ENCODE measurements at regions not wholly inside any gene's neighbourhood (a gene's known extent, or its start where the extent isn't known, plus 50 kb on each side); places are given as distances from the start of the nearest gene placed in this dataset.

GRCh38 chr10:2748287-2748686, 319.1 kb upstream of the PFKP start:
- DNase-seq (ENCODE audit: extremely low read depth, low read depth), result no peak

GRCh38 chr10:2746638-2747037, 320.7 kb upstream of the PFKP start:
- DNase-seq (ENCODE audit: extremely low read depth, low read depth), result no peak

GRCh38 chr10:2745666-2746065, 321.7 kb upstream of the PFKP start:
- no peak for DNase-seq (ENCODE audit: extremely low read depth, low read depth)

- no peak for DNase-seq (ENCODE audit: extremely low read depth, low read depth)
Observed at GRCh38 chr10:2744547-2745200, 322.7 kb upstream of the PFKP start.

DNA sequence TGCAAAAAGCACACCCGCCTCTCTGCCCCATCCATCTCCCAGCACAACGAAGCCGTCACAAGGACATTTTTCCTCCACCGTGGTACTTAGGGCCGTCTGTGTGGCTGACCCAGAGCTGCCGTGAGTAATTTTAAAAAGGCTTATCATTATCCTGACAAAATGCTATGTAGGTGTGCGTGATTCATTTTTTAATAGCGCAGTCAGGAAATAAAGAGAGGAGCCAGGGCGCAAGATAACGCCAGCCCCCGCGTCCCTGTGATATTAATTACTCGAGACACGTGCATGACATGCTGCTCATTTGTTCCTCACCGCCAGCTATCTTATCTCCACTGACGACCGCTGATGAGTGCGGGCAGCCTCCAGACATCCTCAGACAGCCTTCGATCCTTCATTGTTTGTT, 332.7 kb upstream of the PFKP start:
- no peak for DNase-seq (ENCODE audit: extremely low read depth, low read depth)

DNA sequence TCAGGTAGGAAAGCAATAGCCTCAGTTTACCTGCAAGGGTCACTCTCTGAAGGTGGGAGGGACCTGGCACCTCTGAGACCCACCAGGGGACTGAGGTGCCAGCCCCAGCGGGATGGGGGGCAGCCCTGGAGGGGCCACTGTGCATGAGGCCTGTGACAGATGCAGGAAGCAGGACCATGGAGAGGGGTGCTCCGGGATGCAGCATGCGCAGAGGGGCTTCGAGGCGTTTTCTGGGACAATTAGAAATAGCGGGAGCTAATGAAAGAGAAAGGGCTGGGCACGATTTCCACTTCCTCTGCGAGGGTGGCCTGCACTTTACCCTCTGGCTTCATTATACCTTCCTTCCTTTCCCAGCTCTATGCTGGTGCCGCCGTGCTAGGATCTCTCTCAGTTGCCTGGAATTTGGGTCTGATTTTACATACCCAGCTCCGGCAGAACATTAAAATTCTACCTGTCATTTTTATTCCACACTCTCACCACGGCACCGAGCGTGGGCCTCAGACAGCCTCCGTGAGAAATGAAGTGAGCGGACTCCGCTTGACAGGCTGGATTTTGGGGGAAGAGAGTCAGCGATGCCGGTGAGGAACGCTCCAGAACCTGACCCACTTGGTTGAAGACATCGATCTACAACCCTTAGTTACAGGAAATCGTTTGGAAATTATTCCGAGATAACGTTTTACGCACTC, 333.9 kb upstream of the PFKP start:
- DNase-seq (ENCODE audit: extremely low read depth, low read depth), result no peak

DNA sequence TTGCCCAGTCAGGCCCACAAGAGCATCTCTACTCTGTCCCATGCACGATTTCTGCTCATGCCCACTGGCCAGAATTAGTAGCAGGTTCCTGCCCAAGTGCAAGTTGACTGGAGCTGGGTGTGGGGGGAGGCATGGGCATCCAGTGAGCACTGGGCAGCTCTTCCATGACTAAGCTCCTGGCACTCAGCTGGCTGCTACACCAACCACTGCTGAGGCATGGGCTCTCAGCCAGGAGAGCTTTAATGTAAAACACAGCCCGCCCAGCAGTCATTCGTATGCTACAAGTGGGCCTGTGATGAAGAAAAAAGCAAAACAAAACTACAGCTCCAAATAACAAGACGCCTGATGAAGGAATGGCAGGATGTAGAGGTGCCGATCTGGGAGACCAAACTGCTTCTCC, 335.4 kb upstream of the PFKP start:
- no peak for DNase-seq (ENCODE audit: extremely low read depth, low read depth)

GRCh38 chr10:2729197-2729596, 338.2 kb upstream of the PFKP start:
- DNase-seq (ENCODE audit: extremely low read depth, low read depth), result no peak

GRCh38 chr10:2728087-2728486, 339.3 kb upstream of the PFKP start:
- no peak for DNase-seq (ENCODE audit: extremely low read depth, low read depth)

- DNase-seq (ENCODE audit: extremely low read depth, low read depth), result no peak
Observed at GRCh38 chr10:2716596-2716995, 350.8 kb upstream of the PFKP start.

DNA sequence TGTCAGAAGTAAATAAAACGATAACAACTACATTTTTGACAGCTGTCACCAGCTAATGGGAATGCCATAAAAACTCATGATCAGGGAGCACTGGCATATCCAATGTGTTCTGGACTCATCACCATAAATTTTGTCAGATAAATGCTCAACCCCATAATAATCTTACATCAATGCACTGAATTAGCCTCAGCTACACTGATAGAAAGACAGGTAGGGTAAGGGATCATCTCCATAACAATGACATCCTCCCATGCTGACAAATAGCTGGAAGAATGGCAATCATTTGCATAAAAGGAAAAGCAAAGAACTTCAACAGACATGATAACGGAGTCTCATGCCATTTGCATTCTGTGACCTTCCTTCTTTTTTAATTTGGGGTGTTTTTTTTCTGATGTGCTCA, 352.8 kb upstream of the PFKP start:
- no peak for DNase-seq (ENCODE audit: extremely low read depth, low read depth)

- no peak for DNase-seq (ENCODE audit: extremely low read depth, low read depth)
Observed at GRCh38 chr10:2703953-2704352, 363.4 kb upstream of the PFKP start.

DNA sequence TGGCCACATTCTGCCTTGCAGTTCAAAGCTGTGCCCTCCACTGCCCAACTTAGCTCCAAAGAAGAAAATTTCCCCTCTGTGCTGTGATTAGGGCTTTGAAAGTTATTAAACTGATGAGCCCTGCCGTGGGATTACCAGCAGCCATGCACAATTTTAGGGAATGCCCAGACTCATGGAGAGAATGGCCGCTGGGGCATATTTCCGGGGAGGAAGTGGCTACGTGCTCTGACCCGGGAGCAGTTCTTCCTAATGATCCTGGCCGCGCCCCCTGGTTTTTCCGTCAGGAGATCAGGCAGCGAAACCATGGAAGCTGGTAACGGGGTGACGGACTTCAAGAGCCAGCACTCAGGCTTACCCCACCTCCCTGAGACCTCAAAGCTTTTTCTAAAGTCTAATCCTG, 365.5 kb upstream of the PFKP start:
- DNase-seq (ENCODE audit: extremely low read depth, low read depth), result no peak

DNA sequence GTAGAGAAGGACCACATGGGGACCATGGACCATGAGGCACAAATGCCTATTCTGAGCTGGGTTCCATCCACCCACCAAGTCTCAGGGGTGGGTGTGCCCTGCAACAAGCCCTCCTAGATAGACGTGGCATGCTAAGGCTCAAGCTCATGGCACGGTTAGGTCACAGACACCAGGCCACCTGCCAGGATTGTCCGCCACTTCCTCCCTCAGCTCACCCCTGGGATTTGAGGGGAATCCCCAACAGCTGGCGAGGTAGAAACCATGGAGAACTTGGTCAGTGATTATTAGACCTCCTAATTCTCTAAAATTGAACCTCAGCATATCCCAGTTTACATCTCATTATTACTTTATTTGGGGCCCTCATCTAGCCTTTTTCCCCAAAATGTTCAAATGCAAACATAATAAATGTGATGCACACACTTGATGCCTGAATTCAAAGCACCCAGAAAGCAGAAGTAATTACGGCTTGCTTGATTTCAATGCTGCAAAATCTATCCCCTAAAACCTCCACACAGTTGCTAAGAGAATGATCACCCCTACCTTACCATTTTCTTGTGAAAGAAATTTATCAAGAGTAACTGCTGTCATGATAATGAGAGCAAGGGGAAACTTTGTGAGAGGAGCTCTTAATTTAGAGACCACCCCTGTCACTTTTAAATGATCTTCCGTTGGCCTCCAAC, 366.6 kb upstream of the PFKP start:
- no peak for DNase-seq (ENCODE audit: extremely low read depth, low read depth)

DNA sequence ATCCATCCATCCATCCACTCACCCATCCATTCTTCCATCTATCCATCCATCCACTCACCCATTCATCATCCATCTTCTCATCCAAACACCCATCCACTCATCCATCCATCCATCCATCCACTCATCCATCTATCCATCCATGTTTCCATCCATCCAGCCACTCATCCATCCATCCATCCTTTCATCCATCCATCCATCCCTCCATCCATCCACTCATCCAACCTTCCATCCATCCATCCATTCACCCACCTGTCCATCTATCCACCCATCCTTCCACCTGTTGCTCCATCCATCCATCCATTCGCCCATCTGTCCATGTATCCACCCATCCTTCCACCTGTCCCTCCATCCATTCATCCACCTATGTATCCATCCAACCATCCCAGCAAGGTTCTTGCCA, 378.4 kb upstream of the PFKP start:
- DNase-seq (ENCODE audit: extremely low read depth, low read depth), result no peak

DNA sequence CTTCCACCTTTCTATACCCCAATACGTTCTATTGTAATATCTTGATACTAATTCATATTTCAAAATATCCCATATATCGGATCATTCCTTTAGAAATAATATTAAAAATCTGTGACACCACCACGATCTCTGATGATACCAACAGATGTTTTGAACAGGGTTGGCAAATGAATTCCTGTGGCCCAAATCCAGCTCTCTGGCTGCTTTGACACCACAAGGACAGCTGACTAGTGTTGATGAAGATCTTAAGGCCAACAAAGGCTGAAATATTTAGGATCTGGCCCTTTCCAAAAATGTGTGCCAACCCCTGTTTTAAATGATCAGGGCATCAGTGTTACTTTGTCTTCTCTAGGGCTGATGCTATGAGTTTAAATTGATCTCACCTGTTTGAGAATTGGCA, 380.7 kb upstream of the PFKP start:
- no peak for DNase-seq (ENCODE audit: extremely low read depth, low read depth)

- DNase-seq (ENCODE audit: extremely low read depth, low read depth), result no peak
Observed at GRCh38 chr10:2682491-2682890, 384.9 kb upstream of the PFKP start.

GRCh38 chr10:2681891-2682290, 385.5 kb upstream of the PFKP start:
- no peak for DNase-seq (ENCODE audit: extremely low read depth, low read depth)

GRCh38 chr10:2680821-2681220, 386.5 kb upstream of the PFKP start:
- DNase-seq (ENCODE audit: extremely low read depth, low read depth), result no peak

- DNase-seq (ENCODE audit: extremely low read depth, low read depth), result no peak
Observed at GRCh38 chr10:2679646-2680045, 387.7 kb upstream of the PFKP start.

- DNase-seq (ENCODE audit: extremely low read depth, low read depth), result no peak
Observed at GRCh38 chr10:2676455-2676854, 390.9 kb upstream of the PFKP start.

DNA sequence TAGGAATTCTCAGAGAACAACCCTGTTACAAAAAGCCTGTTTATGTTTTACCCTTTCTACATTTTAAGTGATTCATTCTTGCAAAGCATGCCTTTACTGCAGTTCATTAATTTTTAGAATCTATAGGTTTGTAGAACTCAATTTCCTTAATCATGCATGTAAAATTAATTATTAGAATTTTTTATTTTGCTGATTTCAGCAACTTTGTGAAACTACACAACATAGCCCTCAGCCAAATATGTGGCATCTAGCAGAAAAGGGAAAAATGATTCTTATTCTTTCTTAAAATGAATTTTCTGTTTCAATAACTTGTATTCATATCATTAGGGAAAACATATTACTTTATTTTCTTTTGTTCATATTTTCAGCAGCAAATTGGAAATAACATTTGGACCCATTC, 392.9 kb upstream of the PFKP start:
- no peak for DNase-seq (ENCODE audit: extremely low read depth, low read depth)
